SK-N-SH (cell line): ENCODE measurements at regions not wholly inside any gene's neighbourhood (a gene's known extent, or its start where the extent isn't known, plus 50 kb on each side); places are given as distances from the start of the nearest gene placed in this dataset.

Experiments used
- CTCF ChIA-PET: fragments of 300-600, 350-600 bp; formaldehyde crosslinking; extraction: SDS; loops from one replicate; lab custom pipeline; 2021; lab: Yijun Ruan, JAX
- POLR2A ChIA-PET: fragments of 350-600 bp; sonication (Branson Sonifier 250); formaldehyde crosslinking; extraction: SDS; loops from one replicate; lab custom pipeline; 2020; ENCODE audit warnings: antibody characterized with exemption, inconsistent platforms; lab: Yijun Ruan, JAX
- DNase-seq: peaks from one replicate; pipeline ENCODE4 v3.0.0; 2012
- H2AFZ ChIP-seq: fragments of 200-600 bp; sonication (generic); 2 replicates; pipeline ENCODE4 v1.8.1; 2016; ENCODE audit warnings: antibody characterized with exemption, mild to moderate bottlenecking, low read depth
- H3F3A ChIP-seq: fragments of 200-600 bp; sonication (generic); replicated peaks from 2 replicates; pipeline ENCODE3; 2016; ENCODE audit warnings: antibody characterized with exemption, mild to moderate bottlenecking; ENCODE audit not compliant: insufficient read depth
- H3K27ac ChIP-seq, 2 experiments: fragments of 200-500 bp in 1 of 2; fragments of 200-600 bp in 1 of 2; sonication (Bioruptor generic) in 1 of 2; sonication (generic), shearing (Covaris generic) in 1 of 2; 2 replicates each; pipeline versions ENCODE4 v1.5.1 to v1.6.1; 2014 to 2016; ENCODE audit warnings: low read depth in 2 of 2, inconsistent platforms in 1 of 2, low read length in 1 of 2, mild to moderate bottlenecking in 1 of 2, mixed read lengths in 1 of 2
- H3K27me3 ChIP-seq: fragments of 200-600 bp; sonication (generic), shearing (Covaris generic); 2 replicates; pipeline ENCODE4 v1.6.1; 2016; ENCODE audit warnings: mixed run types; ENCODE audit not compliant: insufficient read depth
- H3K36me3 ChIP-seq, 2 experiments: fragments of 200-500 bp in 1 of 2; fragments of 200-600 bp in 1 of 2; sonication (Bioruptor generic) in 1 of 2; sonication (generic) in 1 of 2; replicated peaks in 1 of 2; 2 replicates each; pipeline versions ENCODE3 to v1.5.1; 2014 to 2016; ENCODE audit warnings: low read length in 1 of 2, mild to moderate bottlenecking in 1 of 2; ENCODE audit not compliant: insufficient read depth in 2 of 2, control insufficient read depth in 1 of 2
- H3K4me1 ChIP-seq, 2 experiments: fragments of 200-500 bp in 1 of 2; fragments of 200-600 bp in 1 of 2; sonication (Bioruptor generic) in 1 of 2; sonication (generic), shearing (Covaris generic) in 1 of 2; 2 replicates each; pipeline versions ENCODE4 v1.5.1 to v1.6.1; 2014 to 2016; ENCODE audit warnings: low read depth in 1 of 2, low read length in 1 of 2, mixed run types in 1 of 2; ENCODE audit not compliant: insufficient read depth in 2 of 2, control insufficient read depth in 1 of 2
- H3K4me2 ChIP-seq: fragments of 200-600 bp; sonication (generic), shearing (Covaris generic); 2 replicates; pipeline ENCODE4 v1.6.1; 2017; ENCODE audit warnings: mixed run types
- H3K4me3 ChIP-seq, 2 experiments: fragments of 200-500 bp in 1 of 2; fragments of 200-600 bp in 1 of 2; sonication (Bioruptor generic) in 1 of 2; sonication (generic), shearing (Covaris generic) in 1 of 2; 2 replicates each; pipeline versions ENCODE4 v1.5.1 to v1.8.1; 2014 to 2016; ENCODE audit warnings: low read depth in 2 of 2, inconsistent platforms in 1 of 2, low read length in 1 of 2, mild to moderate bottlenecking in 1 of 2, mixed read lengths in 1 of 2, moderate library complexity in 1 of 2
- H3K79me2 ChIP-seq: fragments of 200-600 bp; sonication (generic); 2 replicates; pipeline ENCODE4 v1.8.1; 2017; ENCODE audit warnings: mild to moderate bottlenecking; ENCODE audit not compliant: insufficient read depth
- H3K9ac ChIP-seq: fragments of 200-600 bp; sonication (generic); 2 replicates; pipeline ENCODE4 v1.6.1; 2017; ENCODE audit warnings: mixed run types
- H3K9me2 ChIP-seq: fragments of 200-600 bp; sonication (generic); 2 replicates; pipeline ENCODE4 v1.6.1; 2017; ENCODE audit warnings: mixed run types
- H3K9me3 ChIP-seq: fragments of 200-600 bp; sonication (generic); 2 replicates; pipeline ENCODE4 v1.6.1; 2017; ENCODE audit warnings: mixed run types, mild to moderate bottlenecking, moderate library complexity
- H4K20me1 ChIP-seq: fragments of 200-600 bp; sonication (generic); 2 replicates; pipeline ENCODE4 v1.6.1; 2017; ENCODE audit warnings: mild to moderate bottlenecking, mixed run types; ENCODE audit not compliant: insufficient read depth
- CTCF ChIP-seq: fragments of 200-600 bp; sonication (generic); IDR thresholded peaks from 2 replicates; pipeline ENCODE4 v1.6.1; 2017; ENCODE audit warnings: antibody characterized with exemption, mild to moderate bottlenecking, moderate library complexity
- ELF1 ChIP-seq: IDR thresholded peaks from 2 replicates; pipeline ENCODE4 v1.4.0; 2012
- EP300 ChIP-seq, 2 experiments: IDR thresholded peaks; 2 replicates each; pipeline versions ENCODE4 v1.4.0 to v1.6.1; 2012; ENCODE audit warnings: borderline replicate concordance in 1 of 2, low read depth in 1 of 2, low read length in 1 of 2
- EZH2phosphoT487 ChIP-seq: fragments of 200-600 bp; sonication (generic); IDR thresholded peaks from 2 replicates; pipeline ENCODE4 v1.6.1; 2017; ENCODE audit warnings: low read depth, mixed run types, mild to moderate bottlenecking, antibody characterized with exemption, moderate library complexity, borderline replicate concordance
- FOSL2 ChIP-seq: IDR thresholded peaks from 2 replicates; pipeline ENCODE4 v1.4.0; 2012; ENCODE audit warnings: low read depth, mild to moderate bottlenecking, moderate library complexity, borderline replicate concordance
- FOXM1 ChIP-seq: IDR thresholded peaks from 2 replicates; pipeline ENCODE4 v1.4.0; 2012; ENCODE audit warnings: low read depth, mild to moderate bottlenecking
- GABPA ChIP-seq: IDR thresholded peaks from 2 replicates; pipeline ENCODE4 v1.4.0; 2012; ENCODE audit warnings: low read depth, mild to moderate bottlenecking
- JUND ChIP-seq: IDR thresholded peaks from 2 replicates; pipeline ENCODE4 v1.4.0; 2012
- MXI1 ChIP-seq: IDR thresholded peaks from 2 replicates; pipeline ENCODE4 v1.6.1; 2012; ENCODE audit warnings: mild to moderate bottlenecking, low read depth, low read length, improper control_type of control experiment
- PBX3 ChIP-seq: IDR thresholded peaks from 2 replicates; pipeline ENCODE4; 2012
- POLR2AphosphoS5 ChIP-seq: IDR thresholded peaks from 2 replicates; pipeline ENCODE4 v1.6.1; 2012; ENCODE audit warnings: low read depth, low read length
- RCOR1 ChIP-seq: fragments of 150-350 bp; IDR thresholded peaks from 2 replicates; pipeline ENCODE4 v1.6.1; 2017; ENCODE audit warnings: antibody characterized with exemption, low read length
- REST ChIP-seq: IDR thresholded peaks from 2 replicates; pipeline ENCODE4 v1.6.1; 2012; ENCODE audit warnings: mild to moderate bottlenecking, low read depth, low read length, moderate library complexity
- RXRA ChIP-seq: IDR thresholded peaks from 2 replicates; pipeline ENCODE4 v1.4.0; 2012; ENCODE audit warnings: low read depth, mild to moderate bottlenecking, borderline replicate concordance
- SIN3A ChIP-seq: IDR thresholded peaks from 2 replicates; pipeline ENCODE4 v1.6.1; 2012; ENCODE audit warnings: low read depth, mild to moderate bottlenecking, low read length, moderate library complexity, borderline replicate concordance
- TCF12 ChIP-seq: IDR thresholded peaks from 2 replicates; pipeline ENCODE4 v1.4.0; 2012
- USF1 ChIP-seq: IDR thresholded peaks from 2 replicates; pipeline ENCODE4 v1.4.0; 2012; ENCODE audit warnings: low read depth, borderline replicate concordance
- USF2 ChIP-seq: fragments of 150-350 bp; IDR thresholded peaks from 2 replicates; pipeline ENCODE4 v1.6.1; 2017; ENCODE audit warnings: antibody characterized with exemption, low read length, low read depth, borderline replicate concordance
- YY1 ChIP-seq: IDR thresholded peaks from 2 replicates; pipeline ENCODE4 v1.4.0; 2012; ENCODE audit warnings: low read depth, mild to moderate bottlenecking
- WGBS: methylation state at CpG from one replicate; pipeline ENCODE4 v1.1.6; 2017; ENCODE audit warnings: low lambda C conversion rate; 5-methylcytosine and 5-hydroxymethylcytosine counted together

GRCh38 chr15:47331829-47332393 lies 385.4 kb upstream of the SEMA6D start:
- Histone ChIP-seq H3K9ac (no peak overlapping the region), H3K4me1 (peaks cover 6 to 9% of the 10 kb centered on the region in 2 experiments; a peak in 2 of 4 replicates), H3K4me3 (no peak overlapping the region), H3K9me3 (no peaks in the 10 kb centered on the region), H3K4me2 (no peak overlapping the region), H3K27me3 (no peaks in the 10 kb centered on the region), H3K9me2 (no peaks in the 10 kb centered on the region), H2AFZ (no peak overlapping the region), H3K27ac (no peak overlapping the region), H3K36me3 (no peaks in the 10 kb centered on the region), H3F3A (no peaks in the 10 kb centered on the region), H3K79me2 (no peaks in the 10 kb centered on the region), H4K20me1 (no peaks in the 10 kb centered on the region)
- ChIA-PET POLR2A (no interaction called here), CTCF (interaction anchor here (0.9 to 1.5 kb wide), 2 partner anchors 30 to 656 kb away, joined by 3 read pairs; no protein-coding TSS in a partner anchor)
- no peak for DNase-seq
- WGBS = 59% methylated on average over 6 of the region's 6 CpGs
- TF ChIP-seq FOSL2 (no peak), RXRA (no peak), JUND (no peak), FOXM1 (no peak), POLR2AphosphoS5 (no peak), ELF1 (no peak), USF2 (no peak), TCF12 (no peak), GABPA (no peak), MXI1 (no peak), RCOR1 (no peak), CTCF (no peak)

- no peak overlapping the region for H3K9ac ChIP-seq
- no peak for DNase-seq
- no peaks in the 10 kb centered on the region for H3K36me3 ChIP-seq
- no peak overlapping the region for H3K4me2 ChIP-seq
- H3F3A ChIP-seq = no peaks in the 10 kb centered on the region
- no peaks in the 10 kb centered on the region for H3K79me2 ChIP-seq
- H3K27me3 ChIP-seq = no peaks in the 10 kb centered on the region
- POLR2A ChIA-PET = no interaction called here
- H3K9me2 ChIP-seq = no peaks in the 10 kb centered on the region
- no peak overlapping the region for H3K4me3 ChIP-seq
- CTCF ChIA-PET = interaction anchor here (0.9 to 1.5 kb wide), 2 partner anchors 29 to 655 kb away, joined by 3 read pairs; no protein-coding TSS in a partner anchor
- no peak overlapping the region for H3K27ac ChIP-seq
- peaks cover 5 to 9% of the 10 kb centered on the region in 2 experiments; a peak in 2 of 4 replicates for H3K4me1 ChIP-seq
- H4K20me1 ChIP-seq = no peaks in the 10 kb centered on the region
- H2AFZ ChIP-seq = no peak overlapping the region
- 15% methylated on average over 2 of the region's 2 CpGs for WGBS
- no peaks in the 10 kb centered on the region for H3K9me3 ChIP-seq
- TF ChIP-seq REST = no peak
- no peak for TF ChIP-seq EZH2phosphoT487
- TF ChIP-seq YY1 = no peak
- TF ChIP-seq USF1 = no peak
- TF ChIP-seq USF2 = no peak
- TF ChIP-seq EP300 (IDR thresholded peaks at IDR 0.05; ENCODE audit: borderline replicate concordance in 1 of 2, low read depth in 1 of 2, low read length in 1 of 2) = no peak
- no peak for TF ChIP-seq GABPA
- TF ChIP-seq SIN3A = no peak
- TF ChIP-seq RCOR1 = no peak
- no peak for TF ChIP-seq PBX3
Measured at GRCh38 chr15:47332481-47332880, 384.8 kb upstream of the SEMA6D start.
